ENCODE measurements at regions not wholly inside any gene's neighbourhood (a gene's known extent, or its start where the extent isn't known, plus 50 kb on each side); places are given as distances from the start of the nearest gene placed in this dataset.

DNA sequence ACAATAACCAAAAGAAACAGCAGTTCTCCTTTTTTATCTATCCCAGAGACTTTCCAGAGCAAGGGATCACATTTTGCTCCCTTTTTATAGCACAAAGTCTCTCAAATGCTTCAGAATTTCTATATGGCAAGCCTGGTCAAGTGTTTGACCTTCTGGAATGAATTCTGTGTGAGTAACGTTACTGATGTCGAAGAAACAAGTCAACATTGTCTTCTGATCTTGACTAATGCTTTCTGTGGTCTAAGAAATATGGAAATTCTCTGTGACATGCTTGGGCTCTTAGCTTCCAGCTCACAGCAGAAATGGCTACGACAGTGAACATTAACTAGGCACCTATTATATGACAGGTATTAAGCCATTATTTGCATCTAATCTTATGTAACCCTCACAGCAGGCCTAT is 411.7 kb downstream of the CADM1 start:
- no peak for DNase-seq

DNA sequence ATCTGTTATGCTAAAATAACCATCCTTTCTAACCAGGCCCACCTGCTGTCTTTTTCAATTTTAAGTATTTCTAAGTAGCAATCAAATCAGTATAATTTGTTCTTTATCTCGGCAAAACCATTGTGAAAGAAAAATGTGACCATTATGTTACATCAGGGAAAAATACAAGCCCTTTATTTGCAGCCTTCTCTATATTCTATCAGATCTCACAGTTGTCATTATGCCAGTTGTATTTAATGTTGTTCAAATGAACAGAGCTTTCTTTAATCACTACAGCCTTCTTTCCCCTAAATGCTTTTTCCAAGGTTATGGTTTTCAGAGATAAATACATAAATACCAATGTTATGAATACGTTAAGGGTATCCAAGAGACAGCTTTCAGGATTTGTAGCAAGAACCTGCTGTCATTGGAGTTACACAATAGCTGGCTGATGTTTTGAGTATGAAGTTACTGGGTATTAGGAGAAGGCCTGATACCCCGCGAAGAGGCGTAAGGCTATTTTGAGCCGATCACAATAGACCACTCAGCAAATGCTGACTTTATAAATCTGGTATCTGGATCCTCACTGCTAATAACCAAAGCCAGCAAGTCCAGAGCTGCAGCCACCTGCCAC is 406.3 kb downstream of the CADM1 start:
- no peak for DNase-seq

DNA sequence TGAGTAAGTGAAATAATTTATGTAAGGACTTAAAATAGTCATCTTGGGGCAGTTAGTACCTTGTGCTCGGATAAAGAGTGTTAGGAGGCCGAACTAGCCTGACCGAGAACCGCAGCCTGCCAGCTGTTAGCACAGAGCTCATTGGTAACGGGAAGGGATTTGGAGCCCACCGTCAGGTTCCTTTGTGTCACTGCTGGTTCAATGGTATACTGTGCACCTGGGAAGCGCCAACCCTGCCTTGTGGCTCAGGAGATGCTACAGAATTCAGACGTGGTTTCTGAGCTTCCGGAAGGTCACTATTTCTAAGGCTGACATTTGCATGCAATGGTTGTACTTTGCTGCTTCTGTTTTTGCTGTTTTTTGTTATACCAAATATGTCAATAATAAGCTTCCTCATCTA is 403.5 kb downstream of the CADM1 start:
- DNase-seq = no peak

DNA sequence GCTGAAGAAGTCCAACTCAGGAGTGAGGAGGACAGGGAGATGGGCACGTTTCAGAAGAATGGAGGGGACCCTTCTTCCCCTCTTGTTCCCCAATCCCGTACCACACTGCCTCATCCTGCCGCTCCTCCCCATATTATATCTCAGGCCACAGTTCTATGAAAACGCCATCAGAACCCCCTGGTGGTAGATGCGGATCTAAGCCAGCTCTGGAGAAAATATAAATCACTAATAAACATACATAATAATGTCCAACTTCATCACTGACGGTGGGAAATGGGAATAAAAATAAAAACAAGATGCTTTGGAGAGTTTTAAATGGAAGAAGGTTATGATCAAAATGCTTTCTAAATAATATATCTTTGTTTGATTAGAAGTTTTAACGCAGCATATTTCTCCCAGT is 400.3 kb downstream of the CADM1 start:
- DNase-seq = no peak

DNA sequence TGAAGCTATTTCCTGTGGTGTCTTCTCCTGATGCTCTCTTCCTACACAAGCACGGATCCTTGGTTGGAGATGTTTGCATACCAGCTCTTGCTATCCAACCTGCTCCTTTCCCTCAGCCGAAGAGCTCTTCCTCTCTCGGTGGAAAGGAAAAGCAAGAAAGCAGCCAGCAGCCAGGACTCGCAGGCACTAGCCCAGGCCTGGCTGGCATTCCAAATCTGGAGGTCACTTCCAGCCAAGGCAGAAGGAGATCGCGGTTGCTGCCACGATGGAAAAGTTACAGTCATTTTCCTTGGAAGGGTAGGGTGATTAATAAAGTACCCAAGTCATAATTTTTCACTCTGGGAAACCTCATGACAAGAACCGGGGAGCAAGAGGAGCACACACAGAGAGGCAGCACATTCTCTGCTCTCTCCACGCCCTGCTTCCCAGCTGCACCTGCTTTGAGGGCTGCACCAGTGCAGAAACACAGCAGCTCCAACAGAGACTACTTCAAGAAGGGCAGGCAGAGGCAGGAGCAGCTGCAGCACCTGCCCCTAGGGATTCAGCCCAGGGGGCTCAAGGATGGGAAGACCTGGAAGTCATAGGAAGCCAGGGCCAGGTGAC is 399.3 kb downstream of the CADM1 start:
- no peak for DNase-seq

GRCh38 chr11:115111066-115111465 is 393.1 kb downstream of the CADM1 start:
- no peak for DNase-seq

DNA sequence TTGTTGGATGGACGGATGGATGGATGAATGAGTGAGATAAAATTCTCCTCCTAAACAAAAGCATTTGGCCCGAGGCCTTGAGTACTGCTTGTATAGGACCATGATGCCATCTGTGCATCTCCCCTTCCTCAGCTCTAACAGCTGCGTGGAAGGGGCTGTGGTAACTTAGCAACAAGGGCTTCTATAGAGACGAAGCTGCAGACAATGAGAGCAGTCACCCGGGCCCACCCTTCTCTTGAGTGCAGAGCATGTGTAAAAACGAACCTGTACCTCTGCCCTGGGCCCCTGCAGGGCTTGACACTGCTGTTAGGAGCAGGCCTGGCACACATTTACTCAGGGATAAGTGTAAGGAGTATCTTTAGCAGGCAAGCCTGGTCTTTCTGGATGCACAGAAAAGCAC is 391.5 kb downstream of the CADM1 start:
- no peak for DNase-seq

DNA sequence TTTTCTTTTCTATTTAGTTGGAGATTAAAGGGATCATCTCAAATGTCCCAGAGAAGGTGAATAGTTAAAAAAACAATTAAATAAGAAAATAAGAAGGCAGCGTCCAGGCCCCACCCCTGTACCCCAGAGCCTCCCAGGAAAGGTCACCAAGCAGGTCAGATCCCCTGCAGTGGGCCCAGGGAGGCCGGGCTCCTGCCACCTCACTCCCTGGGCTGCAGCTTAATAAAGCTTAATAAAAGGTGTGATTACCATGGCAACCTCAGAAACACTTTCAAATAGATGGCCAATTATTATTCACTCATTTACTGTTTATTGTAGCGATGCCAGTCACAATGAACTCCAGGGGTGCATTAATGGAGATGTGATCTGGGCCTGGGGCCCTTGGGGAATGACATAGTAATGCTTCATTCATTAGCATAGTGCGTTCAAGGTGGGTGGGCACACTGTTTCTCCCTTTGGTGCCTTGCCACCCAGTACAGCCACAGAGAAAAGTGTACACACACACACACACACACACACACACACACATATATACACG is 386.2 kb downstream of the CADM1 start:
- DNase-seq = no peak

DNA sequence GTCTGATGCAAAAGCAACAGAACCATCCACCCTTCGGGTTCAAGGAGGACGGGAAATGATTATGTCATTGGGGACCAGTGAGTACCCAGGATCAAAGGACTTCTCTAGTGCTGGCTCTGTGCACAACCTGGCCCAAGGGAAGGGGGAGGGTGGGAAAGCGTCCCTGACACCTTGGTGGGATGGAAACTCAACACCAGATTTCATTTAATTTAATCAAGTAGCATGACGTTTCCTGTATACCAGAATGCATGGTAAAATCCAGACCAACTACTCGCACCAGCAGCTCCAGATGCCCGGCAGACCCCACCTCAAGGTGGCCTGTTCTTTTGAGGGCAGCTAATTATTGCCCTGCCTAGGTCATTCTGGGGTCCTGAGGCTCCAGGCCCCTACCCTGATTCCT is 385.1 kb downstream of the CADM1 start:
- no peak for DNase-seq
